Activated T-cell treated with anti-CD3 and anti-CD28 coated beads, Interleukin-2, amount 50 U/mL, for 24 hours (primary cell): ENCODE measurements at regions not wholly inside any gene's neighbourhood (a gene's known extent, or its start where the extent isn't known, plus 50 kb on each side); places are given as distances from the start of the nearest gene placed in this dataset.
"Not testable (repeated sequence)": the region's sequence is repeated elsewhere in the genome, so short reads cannot be mapped to it uniquely, and the experiment has no call there.

Experiments
- DNase-seq: peaks from one replicate; pipeline ENCODE4 v3.0.0-alpha.2; 2020
- H3K27ac Mint-ChIP-seq: 2 replicates; pipeline ENCODE4 v1.8.0; 2020; ENCODE audit warnings: mild to moderate bottlenecking, mixed read lengths
- H3K27me3 Mint-ChIP-seq: 2 replicates; pipeline ENCODE4 v1.8.0; 2020; ENCODE audit warnings: mixed read lengths
- H3K36me3 Mint-ChIP-seq: 2 replicates; pipeline ENCODE4 v1.8.0; 2020; ENCODE audit warnings: low read depth, mixed read lengths
- H3K4me1 Mint-ChIP-seq: 2 replicates; pipeline ENCODE4 v1.8.0; 2020; ENCODE audit warnings: low read depth, mixed read lengths
- H3K4me3 Mint-ChIP-seq: 2 replicates; pipeline ENCODE4 v1.8.0; 2020; ENCODE audit warnings: mild to moderate bottlenecking, moderate library complexity, mixed read lengths
- H3K9me3 Mint-ChIP-seq: 2 replicates; pipeline ENCODE4 v1.8.0; 2020; ENCODE audit warnings: mixed read lengths

- no peaks in the 10 kb centered on the region for H3K9me3 Mint-ChIP-seq
- no peaks in the 10 kb centered on the region for H3K4me1 Mint-ChIP-seq
- H3K27ac Mint-ChIP-seq, result no peak overlapping the region
- DNase-seq, result no peak
- H3K27me3 Mint-ChIP-seq, result no peaks in the 10 kb centered on the region
- H3K4me3 Mint-ChIP-seq, result no peak overlapping the region
- H3K36me3 Mint-ChIP-seq, result peaks cover 32% of the 10 kb centered on the region
These were observed 2604.8 kb upstream of the TPTE start for GRCh38 chr21:7916329-7917303.

GRCh38 chr21:7917729-7918128 is 2603.7 kb upstream of the TPTE start:
- Mint-ChIP-seq H3K4me1 (no peaks in the 10 kb centered on the region), H3K4me3 (no peak overlapping the region), H3K27me3 (no peaks in the 10 kb centered on the region), H3K36me3 (peaks cover 34% of the 10 kb centered on the region), H3K9me3 (no peaks in the 10 kb centered on the region), H3K27ac (no peak overlapping the region)
- no peak for DNase-seq

GRCh38 chr21:7925918-7926582 is 2595.3 kb upstream of the TPTE start:
- not testable (repeated sequence) for H3K4me3 Mint-ChIP-seq, H3K27me3 Mint-ChIP-seq, DNase-seq, H3K9me3 Mint-ChIP-seq, H3K27ac Mint-ChIP-seq, H3K4me1 Mint-ChIP-seq
- H3K36me3 Mint-ChIP-seq, result peaks cover 48% of the 10 kb centered on the region

GRCh38 chr21:7928528-7928927 is 2592.9 kb upstream of the TPTE start:
- not testable (repeated sequence) for H3K27me3 Mint-ChIP-seq, H3K27ac Mint-ChIP-seq, H3K4me1 Mint-ChIP-seq, DNase-seq, H3K4me3 Mint-ChIP-seq
- H3K9me3 Mint-ChIP-seq, result peaks cover 32% of the 10 kb centered on the region
- peaks cover 58% of the 10 kb centered on the region for H3K36me3 Mint-ChIP-seq

GRCh38 chr21:7929586-7929985 is 2591.8 kb upstream of the TPTE start:
- DNase-seq, H3K4me1 Mint-ChIP-seq, H3K27me3 Mint-ChIP-seq, H3K27ac Mint-ChIP-seq, H3K4me3 Mint-ChIP-seq: not testable (repeated sequence)
- Mint-ChIP-seq H3K9me3 (peaks cover 43% of the 10 kb centered on the region), H3K36me3 (peaks cover 59% of the 10 kb centered on the region)

- not testable (repeated sequence) for H3K4me1 Mint-ChIP-seq, H3K27ac Mint-ChIP-seq, DNase-seq, H3K27me3 Mint-ChIP-seq, H3K4me3 Mint-ChIP-seq
- Mint-ChIP-seq H3K9me3 (peaks cover 51% of the 10 kb centered on the region), H3K36me3 (peaks cover 65% of the 10 kb centered on the region)
These were observed 2590.9 kb upstream of the TPTE start for GRCh38 chr21:7930445-7930844.

- H3K4me1 Mint-ChIP-seq, H3K4me3 Mint-ChIP-seq, DNase-seq, H3K27ac Mint-ChIP-seq, H3K27me3 Mint-ChIP-seq: not testable (repeated sequence)
- peaks cover 68% of the 10 kb centered on the region for H3K9me3 Mint-ChIP-seq
- H3K36me3 Mint-ChIP-seq, result peaks cover 62% of the 10 kb centered on the region
These were observed 2589.3 kb upstream of the TPTE start for GRCh38 chr21:7932113-7932512.

GRCh38 chr21:7932834-7933233 is 2588.5 kb upstream of the TPTE start:
- peaks cover 75% of the 10 kb centered on the region for H3K9me3 Mint-ChIP-seq
- peaks cover 62% of the 10 kb centered on the region for H3K36me3 Mint-ChIP-seq
- H3K27me3 Mint-ChIP-seq, H3K4me3 Mint-ChIP-seq, H3K27ac Mint-ChIP-seq, H3K4me1 Mint-ChIP-seq, DNase-seq: not testable (repeated sequence)

- no peak for DNase-seq
- Mint-ChIP-seq H3K27ac (no peak overlapping the region), H3K4me1 (no peaks in the 10 kb centered on the region), H3K9me3 (peaks cover 85% of the 10 kb centered on the region), H3K27me3 (no peaks in the 10 kb centered on the region), H3K4me3 (no peak overlapping the region), H3K36me3 (peaks cover 60% of the 10 kb centered on the region)
These were observed 2587.5 kb upstream of the TPTE start for GRCh38 chr21:7933923-7934322.

- Mint-ChIP-seq H3K9me3 (peaks cover 99% of the 10 kb centered on the region), H3K36me3 (peaks cover 63% of the 10 kb centered on the region)
- not testable (repeated sequence) for H3K4me3 Mint-ChIP-seq, H3K27me3 Mint-ChIP-seq, DNase-seq, H3K27ac Mint-ChIP-seq, H3K4me1 Mint-ChIP-seq
These were observed 2584.1 kb upstream of the TPTE start for GRCh38 chr21:7937297-7937696.

- not testable (repeated sequence) for H3K27me3 Mint-ChIP-seq, H3K27ac Mint-ChIP-seq, H3K4me3 Mint-ChIP-seq, DNase-seq, H3K4me1 Mint-ChIP-seq
- peaks cover 99% of the 10 kb centered on the region for H3K9me3 Mint-ChIP-seq
- peaks cover 57% of the 10 kb centered on the region for H3K36me3 Mint-ChIP-seq
These were observed 2583.2 kb upstream of the TPTE start for GRCh38 chr21:7938223-7938622.

- H3K4me3 Mint-ChIP-seq, H3K27me3 Mint-ChIP-seq, H3K27ac Mint-ChIP-seq, DNase-seq, H3K4me1 Mint-ChIP-seq: not testable (repeated sequence)
- Mint-ChIP-seq H3K36me3 (peaks cover 49% of the 10 kb centered on the region), H3K9me3 (peaks cover 98% of the 10 kb centered on the region)
These were observed 2580.0 kb upstream of the TPTE start for GRCh38 chr21:7941432-7941831.

GRCh38 chr21:7942219-7942618 is 2579.2 kb upstream of the TPTE start:
- Mint-ChIP-seq H3K36me3 (peaks cover 52% of the 10 kb centered on the region), H3K9me3 (peaks cover 98% of the 10 kb centered on the region)
- H3K27me3 Mint-ChIP-seq, H3K27ac Mint-ChIP-seq, DNase-seq, H3K4me1 Mint-ChIP-seq, H3K4me3 Mint-ChIP-seq: not testable (repeated sequence)

- H3K27ac Mint-ChIP-seq, H3K27me3 Mint-ChIP-seq, DNase-seq, H3K4me1 Mint-ChIP-seq, H3K4me3 Mint-ChIP-seq: not testable (repeated sequence)
- H3K36me3 Mint-ChIP-seq, result peaks cover 44% of the 10 kb centered on the region
- peaks cover 98% of the 10 kb centered on the region for H3K9me3 Mint-ChIP-seq
These were observed 2577.8 kb upstream of the TPTE start for GRCh38 chr21:7943534-7943933.

GRCh38 chr21:7947422-7947821 is 2574.0 kb upstream of the TPTE start:
- no peak overlapping the region for H3K27ac Mint-ChIP-seq
- peaks cover 98% of the 10 kb centered on the region for H3K9me3 Mint-ChIP-seq
- no peaks in the 10 kb centered on the region for H3K4me1 Mint-ChIP-seq
- no peak for DNase-seq
- no peaks in the 10 kb centered on the region for H3K27me3 Mint-ChIP-seq
- peaks cover 29% of the 10 kb centered on the region for H3K36me3 Mint-ChIP-seq
- no peak overlapping the region for H3K4me3 Mint-ChIP-seq
